H1 (cell line): ENCODE measurements at regions not wholly inside any gene's neighbourhood (a gene's known extent, or its start where the extent isn't known, plus 50 kb on each side); places are given as distances from the start of the nearest gene placed in this dataset.

Source experiments
- BACH1 ChIP-seq: IDR thresholded peaks from 2 replicates; pipeline ENCODE4 v1.6.1; 2012; ENCODE audit warnings: low read length, improper control_type of control experiment
- BRCA1 ChIP-seq: IDR thresholded peaks from 2 replicates; pipeline ENCODE4 v1.6.1; 2012; ENCODE audit warnings: low read depth, low read length, improper control_type of control experiment
- EZH2 ChIP-seq: fragments of 200-600 bp; sonication (generic); IDR thresholded peaks from 2 replicates; pipeline ENCODE4 v1.7.1; 2012; ENCODE audit warnings: low read depth, mild to moderate bottlenecking, moderate library complexity, low read length, inconsistent platforms; ENCODE audit not compliant: severe bottlenecking
- KDM1A ChIP-seq: fragments of 200-600, 300-600 bp; sonication (generic); IDR thresholded peaks from 2 replicates; pipeline ENCODE4 v1.7.1; 2016; ENCODE audit warnings: mild to moderate bottlenecking, low read length, borderline replicate concordance
- ZNF274 ChIP-seq: IDR thresholded peaks from 2 replicates; pipeline ENCODE4 v1.7.0; 2012; ENCODE audit warnings: low read length, borderline replicate concordance; ENCODE audit errors: extremely low read depth
- TF ChIP-seq, protein P1 (sequence below): fragments of 300-600 bp; sonication (generic); IDR thresholded peaks from 2 replicates; pipeline ENCODE4 v1.7.1; 2012; ENCODE audit warnings: low read length, moderate library complexity, mild to moderate bottlenecking, inconsistent platforms; ENCODE audit not compliant: insufficient replicate concordance
- TF ChIP-seq, protein P2 (sequence below): IDR thresholded peaks from 2 replicates; pipeline ENCODE4 v1.6.1; 2011; ENCODE audit warnings: low read length, improper control_type of control experiment

- TF ChIP-seq, protein P1, sequence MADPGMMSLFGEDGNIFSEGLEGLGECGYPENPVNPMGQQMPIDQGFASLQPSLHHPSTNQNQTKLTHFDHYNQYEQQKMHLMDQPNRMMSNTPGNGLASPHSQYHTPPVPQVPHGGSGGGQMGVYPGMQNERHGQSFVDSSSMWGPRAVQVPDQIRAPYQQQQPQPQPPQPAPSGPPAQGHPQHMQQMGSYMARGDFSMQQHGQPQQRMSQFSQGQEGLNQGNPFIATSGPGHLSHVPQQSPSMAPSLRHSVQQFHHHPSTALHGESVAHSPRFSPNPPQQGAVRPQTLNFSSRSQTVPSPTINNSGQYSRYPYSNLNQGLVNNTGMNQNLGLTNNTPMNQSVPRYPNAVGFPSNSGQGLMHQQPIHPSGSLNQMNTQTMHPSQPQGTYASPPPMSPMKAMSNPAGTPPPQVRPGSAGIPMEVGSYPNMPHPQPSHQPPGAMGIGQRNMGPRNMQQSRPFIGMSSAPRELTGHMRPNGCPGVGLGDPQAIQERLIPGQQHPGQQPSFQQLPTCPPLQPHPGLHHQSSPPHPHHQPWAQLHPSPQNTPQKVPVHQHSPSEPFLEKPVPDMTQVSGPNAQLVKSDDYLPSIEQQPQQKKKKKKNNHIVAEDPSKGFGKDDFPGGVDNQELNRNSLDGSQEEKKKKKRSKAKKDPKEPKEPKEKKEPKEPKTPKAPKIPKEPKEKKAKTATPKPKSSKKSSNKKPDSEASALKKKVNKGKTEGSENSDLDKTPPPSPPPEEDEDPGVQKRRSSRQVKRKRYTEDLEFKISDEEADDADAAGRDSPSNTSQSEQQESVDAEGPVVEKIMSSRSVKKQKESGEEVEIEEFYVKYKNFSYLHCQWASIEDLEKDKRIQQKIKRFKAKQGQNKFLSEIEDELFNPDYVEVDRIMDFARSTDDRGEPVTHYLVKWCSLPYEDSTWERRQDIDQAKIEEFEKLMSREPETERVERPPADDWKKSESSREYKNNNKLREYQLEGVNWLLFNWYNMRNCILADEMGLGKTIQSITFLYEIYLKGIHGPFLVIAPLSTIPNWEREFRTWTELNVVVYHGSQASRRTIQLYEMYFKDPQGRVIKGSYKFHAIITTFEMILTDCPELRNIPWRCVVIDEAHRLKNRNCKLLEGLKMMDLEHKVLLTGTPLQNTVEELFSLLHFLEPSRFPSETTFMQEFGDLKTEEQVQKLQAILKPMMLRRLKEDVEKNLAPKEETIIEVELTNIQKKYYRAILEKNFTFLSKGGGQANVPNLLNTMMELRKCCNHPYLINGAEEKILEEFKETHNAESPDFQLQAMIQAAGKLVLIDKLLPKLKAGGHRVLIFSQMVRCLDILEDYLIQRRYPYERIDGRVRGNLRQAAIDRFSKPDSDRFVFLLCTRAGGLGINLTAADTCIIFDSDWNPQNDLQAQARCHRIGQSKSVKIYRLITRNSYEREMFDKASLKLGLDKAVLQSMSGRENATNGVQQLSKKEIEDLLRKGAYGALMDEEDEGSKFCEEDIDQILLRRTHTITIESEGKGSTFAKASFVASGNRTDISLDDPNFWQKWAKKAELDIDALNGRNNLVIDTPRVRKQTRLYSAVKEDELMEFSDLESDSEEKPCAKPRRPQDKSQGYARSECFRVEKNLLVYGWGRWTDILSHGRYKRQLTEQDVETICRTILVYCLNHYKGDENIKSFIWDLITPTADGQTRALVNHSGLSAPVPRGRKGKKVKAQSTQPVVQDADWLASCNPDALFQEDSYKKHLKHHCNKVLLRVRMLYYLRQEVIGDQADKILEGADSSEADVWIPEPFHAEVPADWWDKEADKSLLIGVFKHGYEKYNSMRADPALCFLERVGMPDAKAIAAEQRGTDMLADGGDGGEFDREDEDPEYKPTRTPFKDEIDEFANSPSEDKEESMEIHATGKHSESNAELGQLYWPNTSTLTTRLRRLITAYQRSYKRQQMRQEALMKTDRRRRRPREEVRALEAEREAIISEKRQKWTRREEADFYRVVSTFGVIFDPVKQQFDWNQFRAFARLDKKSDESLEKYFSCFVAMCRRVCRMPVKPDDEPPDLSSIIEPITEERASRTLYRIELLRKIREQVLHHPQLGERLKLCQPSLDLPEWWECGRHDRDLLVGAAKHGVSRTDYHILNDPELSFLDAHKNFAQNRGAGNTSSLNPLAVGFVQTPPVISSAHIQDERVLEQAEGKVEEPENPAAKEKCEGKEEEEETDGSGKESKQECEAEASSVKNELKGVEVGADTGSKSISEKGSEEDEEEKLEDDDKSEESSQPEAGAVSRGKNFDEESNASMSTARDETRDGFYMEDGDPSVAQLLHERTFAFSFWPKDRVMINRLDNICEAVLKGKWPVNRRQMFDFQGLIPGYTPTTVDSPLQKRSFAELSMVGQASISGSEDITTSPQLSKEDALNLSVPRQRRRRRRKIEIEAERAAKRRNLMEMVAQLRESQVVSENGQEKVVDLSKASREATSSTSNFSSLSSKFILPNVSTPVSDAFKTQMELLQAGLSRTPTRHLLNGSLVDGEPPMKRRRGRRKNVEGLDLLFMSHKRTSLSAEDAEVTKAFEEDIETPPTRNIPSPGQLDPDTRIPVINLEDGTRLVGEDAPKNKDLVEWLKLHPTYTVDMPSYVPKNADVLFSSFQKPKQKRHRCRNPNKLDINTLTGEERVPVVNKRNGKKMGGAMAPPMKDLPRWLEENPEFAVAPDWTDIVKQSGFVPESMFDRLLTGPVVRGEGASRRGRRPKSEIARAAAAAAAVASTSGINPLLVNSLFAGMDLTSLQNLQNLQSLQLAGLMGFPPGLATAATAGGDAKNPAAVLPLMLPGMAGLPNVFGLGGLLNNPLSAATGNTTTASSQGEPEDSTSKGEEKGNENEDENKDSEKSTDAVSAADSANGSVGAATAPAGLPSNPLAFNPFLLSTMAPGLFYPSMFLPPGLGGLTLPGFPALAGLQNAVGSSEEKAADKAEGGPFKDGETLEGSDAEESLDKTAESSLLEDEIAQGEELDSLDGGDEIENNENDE: no peak
- TF ChIP-seq ZNF274: no peak
- TF ChIP-seq KDM1A: no peak
- no peak for TF ChIP-seq BRCA1
- TF ChIP-seq, protein P2, sequence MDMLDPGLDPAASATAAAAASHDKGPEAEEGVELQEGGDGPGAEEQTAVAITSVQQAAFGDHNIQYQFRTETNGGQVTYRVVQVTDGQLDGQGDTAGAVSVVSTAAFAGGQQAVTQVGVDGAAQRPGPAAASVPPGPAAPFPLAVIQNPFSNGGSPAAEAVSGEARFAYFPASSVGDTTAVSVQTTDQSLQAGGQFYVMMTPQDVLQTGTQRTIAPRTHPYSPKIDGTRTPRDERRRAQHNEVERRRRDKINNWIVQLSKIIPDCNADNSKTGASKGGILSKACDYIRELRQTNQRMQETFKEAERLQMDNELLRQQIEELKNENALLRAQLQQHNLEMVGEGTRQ: no peak
- TF ChIP-seq EZH2: no peak
- TF ChIP-seq BACH1: no peak
Observed at GRCh38 chr7:121521711-121522400, 125.7 kb upstream of the FAM3C start (continued).
